NCI-H2171 (cell line): ENCODE measurements at regions not wholly inside any gene's neighbourhood (a gene's known extent, or its start where the extent isn't known, plus 50 kb on each side); places are given as distances from the start of the nearest gene placed in this dataset.

Source experiments
- DNase-seq: peaks from one replicate; lab custom pipeline; 2025; lab: John Stamatoyannopoulos, UW

GRCh38 chr11:12315024-12315423, 62.3 kb upstream of the PARVA start:
- no peak for DNase-seq

GRCh38 chr11:12316432-12316831, 60.9 kb upstream of the PARVA start:
- no peak for DNase-seq

DNA sequence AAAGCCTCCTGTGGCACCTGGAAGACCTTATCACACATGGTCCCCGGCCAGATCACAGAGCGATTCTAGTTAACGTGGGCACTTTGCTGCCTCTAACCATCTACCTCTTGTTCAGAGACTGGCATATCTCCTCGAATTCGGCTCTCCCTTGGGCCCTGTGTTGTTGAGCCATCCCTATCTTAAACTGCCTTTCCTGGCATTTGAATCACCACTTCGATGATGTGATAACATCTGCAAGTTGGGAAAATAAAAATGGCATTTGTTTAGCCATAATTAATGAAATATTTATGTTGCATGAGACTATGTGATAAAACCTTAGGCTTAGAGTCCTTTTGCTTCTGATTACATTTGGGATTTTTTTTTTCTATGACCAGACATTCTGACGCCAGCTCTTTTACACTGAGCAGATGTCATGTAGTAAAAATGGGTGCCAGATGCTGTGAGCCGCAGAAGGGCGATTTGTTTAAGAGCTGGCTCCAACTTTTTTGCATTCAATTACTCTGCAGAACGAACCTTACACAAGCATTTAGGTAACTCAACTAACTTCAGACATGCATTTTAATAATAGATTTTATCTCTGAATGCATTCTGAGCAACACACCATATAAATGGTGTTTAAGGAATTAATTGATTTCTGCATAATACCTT, 58.5 kb upstream of the PARVA start:
- peak; percentile 83 for DNase-seq

- DNase-seq, result peak; percentile 86
Observed at GRCh38 chr11:12319461-12319951, 57.9 kb upstream of the PARVA start.

DNA sequence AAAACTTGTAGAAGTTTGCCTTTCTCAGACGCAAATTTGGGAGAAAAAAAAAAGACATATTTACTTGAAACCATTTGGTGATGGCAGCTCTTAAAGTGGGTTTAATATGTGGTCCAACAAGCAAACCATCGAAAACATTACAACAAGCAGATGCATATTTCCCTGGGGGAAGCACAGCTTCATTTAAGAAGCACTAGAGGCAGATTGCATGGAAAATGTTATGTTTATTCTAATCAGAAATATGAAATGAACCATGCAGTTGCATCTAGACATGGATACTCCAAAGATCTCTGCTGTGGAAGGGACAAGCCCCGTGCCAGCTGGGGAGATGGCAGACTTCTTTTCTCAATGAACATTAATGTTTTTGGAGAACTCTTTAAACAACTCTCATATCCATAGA, 57.4 kb upstream of the PARVA start:
- peak; percentile 73 for DNase-seq

DNA sequence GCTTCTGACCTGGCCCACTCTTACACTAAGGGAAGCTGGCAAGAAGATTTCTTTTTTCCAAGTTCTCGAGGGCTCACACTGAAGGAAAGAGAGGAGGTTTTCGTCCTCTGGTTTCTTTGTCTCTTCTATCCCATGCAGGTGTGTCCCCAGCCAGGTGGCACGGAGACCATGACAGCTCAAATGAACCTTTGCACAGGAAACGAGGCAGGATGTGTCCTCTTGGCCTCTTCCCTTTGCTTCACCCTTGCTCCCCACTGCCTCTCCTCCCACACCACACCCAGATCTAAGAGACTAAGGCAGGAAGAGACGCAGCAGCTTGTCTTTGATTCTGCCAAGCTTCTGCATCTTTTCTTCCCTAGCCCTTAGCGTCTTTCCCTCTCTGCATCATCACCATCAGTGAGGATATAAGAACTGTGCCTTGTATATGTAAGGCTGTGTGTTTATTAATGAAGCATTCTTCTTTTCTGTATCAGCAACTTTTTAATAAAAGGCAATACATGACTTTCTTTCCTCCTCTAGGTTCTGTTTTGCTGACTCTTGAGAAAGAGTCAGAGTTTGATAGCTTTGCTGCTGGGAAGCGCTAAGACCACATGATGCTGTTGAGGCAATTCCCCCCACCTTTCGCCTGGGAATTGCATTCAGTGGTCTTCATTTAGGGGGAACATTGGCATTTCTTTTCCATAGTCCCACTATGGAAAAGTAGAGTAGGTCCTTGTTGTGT, 56.0 kb upstream of the PARVA start:
- no peak for DNase-seq

GRCh38 chr11:12324585-12324984, 52.8 kb upstream of the PARVA start:
- no peak for DNase-seq
